ENCODE measurements at regions not wholly inside any gene's neighbourhood (a gene's known extent, or its start where the extent isn't known, plus 50 kb on each side); places are given as distances from the start of the nearest gene placed in this dataset.

- TF ChIP-seq CTCF (IDR thresholded peaks at IDR 0.05; ENCODE audit: borderline replicate concordance, insufficient read depth, low read depth, low read length) = no peak
- no peak overlapping the region for H3K4me3 ChIP-seq (ENCODE audit: low read depth, low read length)
Measured at GRCh38 chr7:45501791-45502190, 72.4 kb upstream of the ADCY1 start.

- no peak overlapping the region for H3K4me3 ChIP-seq (ENCODE audit: low read depth, low read length)
- no peak for TF ChIP-seq CTCF (IDR thresholded peaks at IDR 0.05; ENCODE audit: borderline replicate concordance, insufficient read depth, low read depth, low read length)
Measured at GRCh38 chr7:45506059-45506458, 68.1 kb upstream of the ADCY1 start.

- TF ChIP-seq CTCF (IDR thresholded peaks at IDR 0.05; ENCODE audit: borderline replicate concordance, insufficient read depth, low read depth, low read length) = no peak
- no peak overlapping the region for H3K4me3 ChIP-seq (ENCODE audit: low read depth, low read length)
Measured at GRCh38 chr7:45509222-45509621, 64.9 kb upstream of the ADCY1 start.

GRCh38 chr7:45511721-45512597 is 62.2 kb upstream of the ADCY1 start:
- no peak for TF ChIP-seq CTCF (IDR thresholded peaks at IDR 0.05; ENCODE audit: borderline replicate concordance, insufficient read depth, low read depth, low read length)
- H3K4me3 ChIP-seq (ENCODE audit: low read depth, low read length) = no peak overlapping the region

GRCh38 chr7:45514944-45515343 is 59.2 kb upstream of the ADCY1 start:
- no peak for TF ChIP-seq CTCF (IDR thresholded peaks at IDR 0.05; ENCODE audit: borderline replicate concordance, insufficient read depth, low read depth, low read length)
- no peak overlapping the region for H3K4me3 ChIP-seq (ENCODE audit: low read depth, low read length)

GRCh38 chr7:45515346-45515745 is 58.8 kb upstream of the ADCY1 start:
- no peak overlapping the region for H3K4me3 ChIP-seq (ENCODE audit: low read depth, low read length)
- TF ChIP-seq CTCF (IDR thresholded peaks at IDR 0.05; ENCODE audit: borderline replicate concordance, insufficient read depth, low read depth, low read length) = no peak
